GM21423 (cell line): ENCODE measurements at regions not wholly inside any gene's neighbourhood (a gene's known extent, or its start where the extent isn't known, plus 50 kb on each side); places are given as distances from the start of the nearest gene placed in this dataset.
"Not testable (repeated sequence)": the region's sequence is repeated elsewhere in the genome, so short reads cannot be mapped to it uniquely, and the experiment has no call there.

Source experiments
- ATAC-seq: cut with Tn5 transposase; IDR thresholded peaks from one replicate; pipeline ENCODE4 v1.9.1; 2021; ENCODE audit warnings: mild to moderate bottlenecking, moderate library complexity; ENCODE audit not compliant: unreplicated experiment

- ATAC-seq, result no peak
Observed at GRCh38 chr14:42556551-42556950, 949.9 kb downstream of the LRFN5 start.

DNA sequence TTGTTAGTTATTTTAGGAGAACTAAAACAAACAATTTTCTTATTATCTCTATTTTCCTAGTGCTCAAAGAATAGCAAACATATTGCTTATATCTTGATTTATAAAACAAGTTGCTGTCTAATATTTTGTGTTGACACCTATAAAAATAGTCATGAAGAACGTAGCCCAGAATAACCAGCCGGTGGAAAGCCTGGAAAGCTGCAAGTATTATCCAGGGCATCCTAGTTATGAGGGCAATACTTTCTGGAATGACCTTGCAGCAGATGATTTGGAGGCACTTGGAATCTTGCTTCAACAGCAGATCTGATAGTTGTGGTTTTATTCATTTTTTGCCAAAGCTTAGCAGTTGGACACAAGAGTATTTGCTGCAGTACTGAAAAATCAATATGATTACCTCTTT, 948.7 kb downstream of the LRFN5 start:
- ATAC-seq, result no peak

DNA sequence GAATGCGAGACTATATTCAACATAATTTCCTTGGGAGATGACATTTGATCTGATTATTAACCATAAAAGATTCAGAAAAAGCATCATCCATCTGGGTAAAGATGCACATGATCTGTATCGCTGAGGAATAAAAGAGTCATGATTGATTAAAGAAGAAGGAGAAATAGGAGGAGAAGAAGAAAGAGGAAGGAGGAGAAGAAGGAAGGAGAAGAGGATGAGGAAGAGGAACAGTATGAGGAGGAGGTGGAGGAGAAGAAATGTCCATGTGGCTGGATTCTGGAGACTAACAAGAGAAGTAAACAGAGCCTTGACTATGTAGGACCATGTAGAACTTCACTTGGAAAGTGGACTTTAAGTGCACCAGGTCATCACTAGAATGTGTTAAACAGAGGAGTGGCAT, 947.4 kb downstream of the LRFN5 start:
- ATAC-seq, result no peak

GRCh38 chr14:42550310-42550709, 943.6 kb downstream of the LRFN5 start:
- ATAC-seq, result no peak

DNA sequence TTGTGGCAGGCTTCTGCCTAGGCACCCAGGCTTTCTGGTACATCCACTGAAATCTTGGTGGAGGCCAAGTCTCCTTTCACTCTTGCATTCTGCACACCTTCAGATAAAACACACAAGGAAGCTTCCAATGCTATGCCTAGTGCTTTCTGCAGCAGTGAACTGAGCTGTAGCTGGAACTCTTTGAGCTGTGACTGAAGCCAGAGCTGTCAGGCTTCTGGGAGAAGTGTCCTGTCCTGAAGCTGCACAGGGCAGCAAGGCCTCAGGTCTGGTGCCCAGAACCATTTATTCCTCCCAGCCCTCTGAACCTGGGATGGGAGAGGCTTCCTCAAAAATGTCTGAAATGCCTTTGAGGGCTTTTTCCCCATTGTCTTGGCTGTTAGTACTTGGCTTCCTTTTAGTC, 941.7 kb downstream of the LRFN5 start:
- ATAC-seq, result no peak

DNA sequence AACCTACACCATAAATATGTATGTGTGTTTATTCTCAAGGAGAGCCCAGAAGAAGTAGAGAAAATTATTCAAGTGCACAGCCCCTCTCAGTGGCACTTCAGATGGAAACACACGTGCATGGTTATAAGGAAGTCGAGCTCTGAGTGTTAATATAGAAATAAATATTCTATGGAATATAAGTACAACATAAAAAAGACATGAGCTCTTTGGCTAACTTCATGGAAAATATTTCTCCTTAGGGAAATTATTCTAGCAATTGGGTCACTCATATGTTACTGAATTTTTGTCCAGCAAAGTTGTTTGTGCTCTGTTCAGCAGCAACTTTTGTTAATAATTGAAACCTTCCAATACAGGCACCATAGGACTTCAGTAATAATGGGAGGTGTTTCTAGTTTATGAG, 939.0 kb downstream of the LRFN5 start:
- ATAC-seq, result no peak

DNA sequence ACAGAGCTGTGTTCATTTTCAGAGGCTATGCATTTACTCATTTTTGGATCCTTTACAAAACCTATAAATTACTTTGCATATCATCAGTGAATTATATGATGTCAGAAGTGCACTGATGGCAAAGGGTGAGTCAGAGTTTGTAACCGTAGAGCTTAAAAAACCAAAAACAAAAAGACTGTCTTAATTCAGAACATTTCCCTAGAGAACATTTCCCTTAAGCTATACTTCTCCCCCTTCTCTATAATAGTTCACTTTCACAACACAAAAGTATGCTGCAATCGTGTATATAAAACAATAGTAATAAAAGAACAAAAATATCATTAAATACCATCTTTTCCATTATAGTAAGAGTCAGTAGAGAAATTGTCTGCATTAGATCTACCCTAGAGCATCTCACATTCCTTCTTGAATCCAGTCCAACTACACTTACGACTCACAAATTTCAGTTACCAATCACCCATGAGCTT, 934.9 kb downstream of the LRFN5 start:
- no peak for ATAC-seq

DNA sequence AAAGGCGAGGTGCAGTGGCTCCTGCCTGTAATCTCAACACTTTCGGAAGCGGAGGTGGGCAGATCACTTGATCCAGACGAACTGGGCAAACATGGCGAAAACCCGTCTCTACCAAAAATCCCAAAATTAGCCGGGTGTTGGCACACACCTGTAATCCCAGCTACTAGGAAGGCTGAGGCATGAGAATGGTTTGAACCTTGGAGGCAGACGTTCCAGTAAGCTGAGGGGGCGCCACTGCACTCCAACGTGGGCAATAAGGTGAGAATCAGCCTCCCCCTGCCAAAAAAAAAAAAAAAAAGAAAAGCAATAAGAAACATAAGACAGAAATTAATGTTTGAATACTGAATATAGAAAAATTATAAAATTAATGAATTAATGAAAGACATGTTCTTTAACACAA, 928.7 kb downstream of the LRFN5 start:
- ATAC-seq, result no peak

- ATAC-seq, result no peak
Observed at GRCh38 chr14:42533476-42533875, 926.8 kb downstream of the LRFN5 start.

DNA sequence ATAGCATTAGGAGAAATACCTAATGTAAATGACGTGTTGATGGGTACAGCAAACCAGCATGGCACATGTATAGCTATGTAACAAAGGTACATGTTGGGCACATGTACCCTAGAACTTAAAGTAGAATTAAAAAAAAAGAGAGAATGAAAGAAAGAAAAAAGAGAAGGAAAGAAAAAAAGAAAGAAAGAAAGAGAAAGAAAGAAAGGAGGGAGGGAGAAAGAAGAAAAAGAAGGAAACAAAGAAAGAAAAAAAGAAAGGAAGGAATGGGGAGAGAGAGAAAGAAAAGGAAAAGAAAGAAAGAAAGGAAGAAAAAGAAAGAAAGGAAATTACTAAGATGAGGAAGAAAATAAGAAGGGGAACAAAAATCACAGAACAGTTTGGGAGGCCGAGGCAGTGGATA, 925.5 kb downstream of the LRFN5 start:
- ATAC-seq, result no peak

- no peak for ATAC-seq
Observed at GRCh38 chr14:42527141-42527540, 920.5 kb downstream of the LRFN5 start.

- ATAC-seq, result peak; percentile 95
Observed at GRCh38 chr14:42523666-42524065, 917.0 kb downstream of the LRFN5 start.

GRCh38 chr14:42517806-42518500, 911.3 kb downstream of the LRFN5 start:
- no peak for ATAC-seq

DNA sequence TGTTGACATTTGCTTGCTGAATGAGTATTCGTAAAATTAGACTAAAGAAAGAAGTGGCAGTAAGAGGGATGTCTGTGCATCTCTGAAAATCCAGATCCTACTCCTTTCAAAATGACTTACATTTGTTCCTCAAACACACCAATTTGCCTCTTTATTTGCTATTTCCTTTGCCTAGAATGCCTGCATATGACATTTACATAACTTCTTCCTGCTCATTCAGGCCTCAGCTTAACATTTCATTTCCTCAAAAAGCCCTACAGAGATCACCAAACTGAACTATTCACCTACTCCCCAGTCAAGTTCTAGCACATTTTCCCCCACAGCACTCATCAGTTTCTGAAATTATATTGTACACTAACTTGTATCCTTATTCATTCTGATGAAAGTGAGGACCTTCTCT, 907.2 kb downstream of the LRFN5 start:
- ATAC-seq, result no peak

- ATAC-seq, result no peak
Observed at GRCh38 chr14:42510071-42510470, 903.4 kb downstream of the LRFN5 start.

- ATAC-seq, result no peak
Observed at GRCh38 chr14:42508209-42508946, 901.7 kb downstream of the LRFN5 start.

- ATAC-seq, result no peak
Observed at GRCh38 chr14:42504433-42504832, 897.8 kb downstream of the LRFN5 start.

DNA sequence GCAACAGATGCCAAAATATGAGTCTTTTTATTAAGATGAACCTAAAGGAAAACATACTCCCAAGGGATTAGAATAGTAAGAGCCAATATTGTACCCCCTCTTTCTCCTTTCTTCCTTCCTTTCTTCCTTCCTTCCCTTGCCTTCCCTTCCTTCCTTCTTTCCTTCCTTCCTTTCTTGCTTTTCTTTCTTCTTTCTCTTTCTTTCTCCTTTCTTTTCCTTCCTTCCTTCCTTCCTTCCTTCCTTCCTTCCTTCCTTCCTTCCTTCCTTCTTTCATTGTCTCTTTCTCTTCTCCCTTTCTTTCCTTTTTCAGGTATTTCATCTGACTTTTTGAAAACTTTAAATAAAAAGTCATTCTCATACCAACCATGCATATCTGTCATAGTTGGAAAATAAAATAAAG, 892.5 kb downstream of the LRFN5 start:
- no peak for ATAC-seq

DNA sequence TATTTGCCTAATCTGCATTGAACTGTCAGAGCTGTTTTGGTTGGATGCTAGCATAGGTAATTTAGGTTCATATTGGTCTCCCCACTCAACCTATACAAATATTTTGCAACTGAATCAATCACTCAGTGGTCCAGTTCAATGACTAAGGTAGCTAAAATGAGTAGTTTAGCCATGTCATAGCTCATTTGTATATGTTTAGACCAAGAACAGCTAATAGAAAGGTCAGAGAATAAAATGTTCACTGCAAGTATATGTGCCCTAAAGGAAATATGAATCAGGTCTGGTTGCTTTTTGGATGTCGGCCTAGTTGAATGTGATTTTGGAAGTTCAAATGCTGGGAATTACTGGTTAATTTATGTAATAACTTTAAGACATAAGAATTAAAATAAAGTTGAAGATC, 883.9 kb downstream of the LRFN5 start:
- no peak for ATAC-seq

GRCh38 chr14:42488965-42489364, 882.3 kb downstream of the LRFN5 start:
- no peak for ATAC-seq

DNA sequence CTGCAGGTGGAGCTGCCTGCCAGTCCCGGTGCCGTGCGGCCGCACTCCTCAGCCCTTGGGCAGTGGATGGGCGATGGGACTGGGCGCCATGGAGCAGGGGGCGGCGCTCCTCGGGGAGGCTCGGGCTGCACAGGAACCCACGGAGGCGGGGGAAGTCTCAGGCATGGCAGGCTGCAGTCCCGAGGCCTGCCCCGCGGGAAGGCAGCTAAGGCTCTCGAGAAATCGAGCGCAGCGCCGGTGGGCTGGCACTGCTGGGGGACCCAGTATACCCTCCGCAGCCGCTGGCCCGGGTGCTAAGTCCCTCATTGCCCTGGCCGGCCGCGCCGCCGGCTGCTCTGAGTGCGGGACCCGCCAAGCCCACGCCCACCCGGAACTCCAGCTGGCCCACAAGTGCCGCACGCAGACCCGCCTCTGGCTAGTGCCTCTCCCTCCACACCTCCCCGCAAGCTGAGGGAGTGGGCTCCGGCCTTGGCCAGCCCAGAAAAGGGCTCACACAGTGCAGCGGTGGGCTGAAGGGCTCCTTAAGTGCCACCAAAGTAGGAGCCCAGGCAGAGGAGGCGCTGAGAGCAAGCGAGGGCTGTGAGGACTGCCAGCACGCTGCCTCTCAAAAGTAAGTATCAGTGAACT, 875.8 kb downstream of the LRFN5 start:
- ATAC-seq, result not testable (repeated sequence)

DNA sequence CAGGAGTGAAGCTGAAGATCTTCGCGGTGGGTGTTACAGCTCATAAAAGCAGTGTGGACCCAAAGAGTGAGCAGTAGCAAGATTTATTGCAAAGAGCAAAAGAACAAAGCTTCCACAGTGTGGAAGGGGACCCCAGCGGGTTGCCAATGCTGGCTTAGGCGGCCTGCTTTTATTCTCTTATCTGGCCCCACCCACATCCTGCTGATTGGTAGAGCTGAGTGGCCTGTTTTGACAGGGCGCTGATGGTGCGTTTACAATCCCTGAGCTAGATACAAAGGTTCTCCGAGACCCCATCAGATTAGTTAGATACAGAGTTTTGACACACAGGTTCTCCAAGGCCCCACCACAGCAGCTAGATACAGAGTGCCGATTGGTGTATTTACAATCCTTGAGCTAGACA, 875.0 kb downstream of the LRFN5 start:
- not testable (repeated sequence) for ATAC-seq
